ENCODE measurements at regions not wholly inside any gene's neighbourhood (a gene's known extent, or its start where the extent isn't known, plus 50 kb on each side); places are given as distances from the start of the nearest gene placed in this dataset.

DNA sequence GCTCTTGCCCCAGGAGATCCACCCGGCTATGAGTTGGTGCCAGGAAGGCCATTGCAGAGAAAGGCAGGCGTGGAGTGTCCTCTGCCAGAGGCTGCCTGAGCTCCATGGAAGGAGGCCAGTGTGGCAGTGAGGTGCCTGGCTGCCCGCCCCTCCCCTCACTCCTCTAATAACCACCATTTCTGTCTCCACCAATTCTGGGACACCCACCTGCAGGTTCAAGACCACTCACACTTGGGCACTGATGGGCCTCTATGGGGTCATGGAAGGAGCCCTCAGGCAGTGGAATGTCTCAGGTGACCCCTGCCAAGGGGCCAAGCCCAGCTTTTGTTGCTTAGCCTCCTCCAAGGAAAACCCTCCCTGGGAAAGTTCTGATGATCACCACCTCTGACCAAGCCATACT is 731.6 kb downstream of the MATN1 start:
- TF ChIP-seq, protein P1, sequence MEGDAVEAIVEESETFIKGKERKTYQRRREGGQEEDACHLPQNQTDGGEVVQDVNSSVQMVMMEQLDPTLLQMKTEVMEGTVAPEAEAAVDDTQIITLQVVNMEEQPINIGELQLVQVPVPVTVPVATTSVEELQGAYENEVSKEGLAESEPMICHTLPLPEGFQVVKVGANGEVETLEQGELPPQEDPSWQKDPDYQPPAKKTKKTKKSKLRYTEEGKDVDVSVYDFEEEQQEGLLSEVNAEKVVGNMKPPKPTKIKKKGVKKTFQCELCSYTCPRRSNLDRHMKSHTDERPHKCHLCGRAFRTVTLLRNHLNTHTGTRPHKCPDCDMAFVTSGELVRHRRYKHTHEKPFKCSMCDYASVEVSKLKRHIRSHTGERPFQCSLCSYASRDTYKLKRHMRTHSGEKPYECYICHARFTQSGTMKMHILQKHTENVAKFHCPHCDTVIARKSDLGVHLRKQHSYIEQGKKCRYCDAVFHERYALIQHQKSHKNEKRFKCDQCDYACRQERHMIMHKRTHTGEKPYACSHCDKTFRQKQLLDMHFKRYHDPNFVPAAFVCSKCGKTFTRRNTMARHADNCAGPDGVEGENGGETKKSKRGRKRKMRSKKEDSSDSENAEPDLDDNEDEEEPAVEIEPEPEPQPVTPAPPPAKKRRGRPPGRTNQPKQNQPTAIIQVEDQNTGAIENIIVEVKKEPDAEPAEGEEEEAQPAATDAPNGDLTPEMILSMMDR (IDR thresholded peaks at IDR 0.05; ENCODE audit: low read depth, low read length) = no peak
- TF ChIP-seq POLR2A (IDR thresholded peaks at IDR 0.05; ENCODE audit: extremely low read depth, insufficient read length) (no peak), MYC (IDR thresholded peaks at IDR 0.05; ENCODE audit: low read depth, low read length) (no peak)

All from NB4 (cell line).